Astrocyte (in vitro differentiated cells and primary cell): ENCODE measurements at regions not wholly inside any gene's neighbourhood (a gene's known extent, or its start where the extent isn't known, plus 50 kb on each side); places are given as distances from the start of the nearest gene placed in this dataset.

Source experiments
- DNase-seq: peaks from one replicate; pipeline ENCODE4 v3.0.0-alpha.2; 2010; ENCODE audit warnings: low read depth
- FAIRE-seq: peaks from 2 replicates; lab custom pipeline; 2011; peaks lifted over from hg19 to GRCh38; lab: Jason Lieb, UNC
- H2AFZ ChIP-seq: 2 replicates; pipeline ENCODE4 v1.6.0; 2012; ENCODE audit warnings: low read depth, low read length, inconsistent platforms
- H3K27ac ChIP-seq: 2 replicates; pipeline ENCODE4 v1.5.1; 2011; ENCODE audit warnings: low read depth, low read length, inconsistent platforms
- H3K27me3 ChIP-seq: 2 replicates; pipeline ENCODE4 v1.6.0; 2011; ENCODE audit warnings: low read length, inconsistent platforms; ENCODE audit not compliant: insufficient read depth
- H3K36me3 ChIP-seq: 2 replicates; pipeline ENCODE4 v1.5.1; 2011; ENCODE audit warnings: low read length, inconsistent platforms; ENCODE audit not compliant: insufficient read depth
- H3K4me1 ChIP-seq: 2 replicates; pipeline ENCODE4 v1.5.1; 2011; ENCODE audit warnings: low read length, inconsistent platforms; ENCODE audit not compliant: insufficient read depth
- H3K4me2 ChIP-seq: 2 replicates; pipeline ENCODE4 v1.6.0; 2012; ENCODE audit warnings: low read length, inconsistent platforms
- H3K4me3 ChIP-seq: 2 replicates; pipeline ENCODE4 v1.5.1; 2011; ENCODE audit warnings: low read depth, mild to moderate bottlenecking, low read length, inconsistent platforms; ENCODE audit not compliant: insufficient read depth
- H3K79me2 ChIP-seq: 2 replicates; pipeline ENCODE4 v1.6.0; 2012; ENCODE audit warnings: mild to moderate bottlenecking, low read length, inconsistent platforms; ENCODE audit not compliant: insufficient read depth
- H3K9ac ChIP-seq: 2 replicates; pipeline ENCODE4 v1.6.0; 2012; ENCODE audit warnings: mild to moderate bottlenecking, low read length, inconsistent platforms
- H3K9me3 ChIP-seq: 2 replicates; pipeline ENCODE4 v1.5.1; 2012; ENCODE audit warnings: low read depth, mild to moderate bottlenecking, low read length, inconsistent platforms; ENCODE audit not compliant: insufficient read depth
- H4K20me1 ChIP-seq: 2 replicates; pipeline ENCODE4 v1.6.0; 2012; ENCODE audit warnings: low read length, inconsistent platforms; ENCODE audit not compliant: insufficient read depth
- H3K27ac Mint-ChIP-seq: one replicate; pipeline ENCODE4 v1.8.0; 2021; ENCODE audit warnings: mild to moderate bottlenecking, mixed read lengths; ENCODE audit not compliant: unreplicated experiment
- H3K27me3 Mint-ChIP-seq: one replicate; pipeline ENCODE4 v1.8.0; 2021; ENCODE audit warnings: low read depth, mixed read lengths; ENCODE audit not compliant: unreplicated experiment
- H3K36me3 Mint-ChIP-seq: one replicate; pipeline ENCODE4 v1.8.0; 2021; ENCODE audit warnings: low read depth, mixed read lengths; ENCODE audit not compliant: unreplicated experiment
- H3K4me1 Mint-ChIP-seq: one replicate; pipeline ENCODE4 v1.8.0; 2021; ENCODE audit warnings: low read depth, mixed read lengths; ENCODE audit not compliant: unreplicated experiment
- H3K4me3 Mint-ChIP-seq: one replicate; pipeline ENCODE4 v1.8.0; 2021; ENCODE audit warnings: mild to moderate bottlenecking, moderate library complexity, mixed read lengths; ENCODE audit not compliant: unreplicated experiment
- H3K9me3 Mint-ChIP-seq: one replicate; pipeline ENCODE4 v1.8.0; 2021; ENCODE audit warnings: mild to moderate bottlenecking, mixed read lengths; ENCODE audit not compliant: unreplicated experiment
- EZH2 ChIP-seq: IDR thresholded peaks from 2 replicates; pipeline ENCODE4 v1.6.1; 2012; ENCODE audit warnings: mild to moderate bottlenecking, low read length, inconsistent platforms; ENCODE audit not compliant: insufficient read depth
- TF ChIP-seq, protein P1 (sequence below): IDR thresholded peaks from 2 replicates; pipeline ENCODE4 v1.5.1; 2011; ENCODE audit warnings: low read depth, mild to moderate bottlenecking, inconsistent platforms, low read length, moderate library complexity; ENCODE audit not compliant: insufficient read depth

DNA sequence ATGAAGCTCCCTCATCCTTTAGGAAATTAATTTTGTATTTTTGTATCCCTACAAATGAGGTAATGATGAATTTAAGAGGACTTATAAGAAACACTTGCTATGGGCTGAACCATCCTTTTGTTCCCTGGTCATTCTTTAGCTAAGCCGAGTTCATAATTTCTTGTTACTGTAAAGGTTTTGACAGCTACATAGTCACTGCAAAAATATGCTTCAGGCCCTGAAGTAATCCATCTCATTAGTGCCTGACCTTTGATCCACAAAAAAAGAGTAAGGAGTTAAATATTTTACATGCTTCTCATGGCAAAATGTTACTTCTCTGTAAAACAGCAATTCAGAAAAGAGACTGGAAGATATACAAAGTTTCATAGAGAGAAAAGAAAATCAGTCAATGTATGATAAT is 290.6 kb upstream of the SLIT2 start:
- Mint-ChIP-seq H3K27ac (no peak overlapping the region), H3K36me3 (no peaks in the 10 kb centered on the region), H3K27me3 (peaks cover 17% of the 10 kb centered on the region), H3K4me1 (peaks cover 14% of the 10 kb centered on the region), H3K4me3 (no peak overlapping the region), H3K9me3 (peaks cover 11% of the 10 kb centered on the region)
- H3K4me1 ChIP-seq: no peaks in the 10 kb centered on the region
- no peaks in the 10 kb centered on the region for H3K36me3 ChIP-seq
- H3K9ac ChIP-seq: no peak overlapping the region
- FAIRE-seq (peak; percentile 5), DNase-seq (peak; percentile 87)
- no peaks in the 10 kb centered on the region for H4K20me1 ChIP-seq
- TF ChIP-seq, protein P1, sequence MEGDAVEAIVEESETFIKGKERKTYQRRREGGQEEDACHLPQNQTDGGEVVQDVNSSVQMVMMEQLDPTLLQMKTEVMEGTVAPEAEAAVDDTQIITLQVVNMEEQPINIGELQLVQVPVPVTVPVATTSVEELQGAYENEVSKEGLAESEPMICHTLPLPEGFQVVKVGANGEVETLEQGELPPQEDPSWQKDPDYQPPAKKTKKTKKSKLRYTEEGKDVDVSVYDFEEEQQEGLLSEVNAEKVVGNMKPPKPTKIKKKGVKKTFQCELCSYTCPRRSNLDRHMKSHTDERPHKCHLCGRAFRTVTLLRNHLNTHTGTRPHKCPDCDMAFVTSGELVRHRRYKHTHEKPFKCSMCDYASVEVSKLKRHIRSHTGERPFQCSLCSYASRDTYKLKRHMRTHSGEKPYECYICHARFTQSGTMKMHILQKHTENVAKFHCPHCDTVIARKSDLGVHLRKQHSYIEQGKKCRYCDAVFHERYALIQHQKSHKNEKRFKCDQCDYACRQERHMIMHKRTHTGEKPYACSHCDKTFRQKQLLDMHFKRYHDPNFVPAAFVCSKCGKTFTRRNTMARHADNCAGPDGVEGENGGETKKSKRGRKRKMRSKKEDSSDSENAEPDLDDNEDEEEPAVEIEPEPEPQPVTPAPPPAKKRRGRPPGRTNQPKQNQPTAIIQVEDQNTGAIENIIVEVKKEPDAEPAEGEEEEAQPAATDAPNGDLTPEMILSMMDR: no peak
- TF ChIP-seq EZH2: no peak
- no peaks in the 10 kb centered on the region for H3K9me3 ChIP-seq
- H3K4me3 ChIP-seq: no peak overlapping the region
- H3K4me2 ChIP-seq: no peak overlapping the region
- H2AFZ ChIP-seq: no peak overlapping the region
- H3K79me2 ChIP-seq: no peaks in the 10 kb centered on the region
- H3K27me3 ChIP-seq: no peaks in the 10 kb centered on the region
- no peak overlapping the region for H3K27ac ChIP-seq

- no peaks in the 10 kb centered on the region for H4K20me1 ChIP-seq
- H3K9ac ChIP-seq: no peak overlapping the region
- H2AFZ ChIP-seq: no peak overlapping the region
- Mint-ChIP-seq H3K36me3 (no peaks in the 10 kb centered on the region), H3K27ac (no peak overlapping the region), H3K27me3 (peaks cover 31% of the 10 kb centered on the region), H3K4me3 (no peak overlapping the region), H3K9me3 (no peaks in the 10 kb centered on the region), H3K4me1 (peaks cover 14% of the 10 kb centered on the region)
- H3K4me3 ChIP-seq: no peak overlapping the region
- no peaks in the 10 kb centered on the region for H3K36me3 ChIP-seq
- no peaks in the 10 kb centered on the region for H3K79me2 ChIP-seq
- H3K4me2 ChIP-seq: no peak overlapping the region
- no peak for TF ChIP-seq EZH2
- TF ChIP-seq, protein P1: no peak
- H3K27me3 ChIP-seq: no peaks in the 10 kb centered on the region
- FAIRE-seq (no peak), DNase-seq (no peak)
- H3K27ac ChIP-seq: no peak overlapping the region
- no peaks in the 10 kb centered on the region for H3K9me3 ChIP-seq
- no peaks in the 10 kb centered on the region for H3K4me1 ChIP-seq
These were observed 292.9 kb upstream of the SLIT2 start for GRCh38 chr4:19958848-19959247.

DNA sequence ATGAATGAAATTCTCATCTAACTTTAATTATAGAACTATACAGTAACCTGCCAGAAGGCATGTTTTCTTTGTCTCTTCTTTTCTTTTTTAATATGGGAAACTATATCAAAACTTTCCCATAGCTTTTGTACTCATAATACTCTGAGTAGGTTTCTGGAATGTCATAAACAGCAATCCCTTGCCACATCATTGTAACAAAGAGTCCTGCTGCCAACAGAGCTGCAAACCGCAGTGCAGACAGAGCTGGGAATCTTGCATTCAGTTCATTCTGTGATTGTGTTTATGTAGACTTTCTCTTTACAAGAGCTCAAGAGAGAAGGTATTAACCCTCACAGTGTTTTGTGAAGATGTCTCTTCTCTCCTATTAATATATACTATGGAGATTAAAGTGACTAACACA is 304.4 kb upstream of the SLIT2 start:
- H3K4me3 Mint-ChIP-seq: no peak overlapping the region

More for the DNA sequence above, 304.4 kb upstream of the SLIT2 start:
- Histone ChIP-seq H4K20me1 (no peaks in the 10 kb centered on the region), H3K4me1 (peaks cover 20% of the 10 kb centered on the region), H3K9ac (no peak overlapping the region), H2AFZ (no peak overlapping the region), H3K4me2 (no peak overlapping the region), H3K36me3 (no peaks in the 10 kb centered on the region), H3K27ac (no peak overlapping the region), H3K79me2 (no peaks in the 10 kb centered on the region), H3K9me3 (peaks cover 3% of the 10 kb centered on the region), H3K27me3 (peaks cover 10% of the 10 kb centered on the region), H3K4me3 (no peak overlapping the region)
- TF ChIP-seq EZH2: no peak
- TF ChIP-seq, protein P1: no peak
- peak; percentile 79 for FAIRE-seq
- DNase-seq: peak; percentile 73
- Mint-ChIP-seq H3K9me3 (peaks cover 2% of the 10 kb centered on the region), H3K27me3 (peaks cover 32% of the 10 kb centered on the region), H3K4me1 (peaks cover 13% of the 10 kb centered on the region), H3K36me3 (no peaks in the 10 kb centered on the region), H3K27ac (no peak overlapping the region)
